CD4-positive, alpha-beta T cell treated with Interleukin-17A for 1 hour (primary cell): ENCODE measurements at regions not wholly inside any gene's neighbourhood (a gene's known extent, or its start where the extent isn't known, plus 50 kb on each side); places are given as distances from the start of the nearest gene placed in this dataset.
"Not testable (repeated sequence)": the region's sequence is repeated elsewhere in the genome, so short reads cannot be mapped to it uniquely, and the experiment has no call there.

Experiments
- DNase-seq: peaks from one replicate; pipeline ENCODE4 v3.0.0-alpha.2; 2020

DNA sequence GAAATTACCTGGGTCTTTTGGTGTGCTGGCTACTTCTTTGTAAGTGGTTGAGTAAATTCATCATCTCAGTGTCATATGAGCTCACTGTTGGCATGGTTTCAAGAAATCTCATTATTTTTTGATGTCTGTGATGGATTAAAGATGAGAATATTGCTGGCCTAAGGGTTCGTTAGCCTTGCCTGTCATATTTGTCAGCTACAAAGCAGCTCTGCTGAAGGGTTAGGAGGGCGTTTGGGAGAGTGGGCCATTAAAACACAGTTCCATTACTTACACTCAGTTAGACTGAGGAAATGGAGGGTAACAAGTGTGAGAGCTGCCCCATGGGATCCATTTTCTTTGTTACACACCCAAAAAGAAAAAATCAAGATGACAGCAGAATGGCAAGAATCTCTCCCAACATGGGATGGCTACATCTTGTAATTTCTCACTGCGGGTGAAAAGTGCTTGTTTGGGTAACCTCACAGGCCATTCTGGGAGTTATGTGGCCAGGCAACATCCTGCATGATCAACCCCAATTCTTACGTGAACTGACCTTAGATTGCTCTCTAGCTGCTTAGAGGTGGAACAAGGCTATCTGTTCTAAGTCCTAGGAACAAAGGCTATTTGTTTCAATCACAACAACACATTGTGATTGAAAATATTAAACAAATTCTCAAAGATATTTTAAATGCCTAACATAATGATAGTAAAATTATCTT lies 609.5 kb upstream of the RGMB start:
- no peak for DNase-seq

DNA sequence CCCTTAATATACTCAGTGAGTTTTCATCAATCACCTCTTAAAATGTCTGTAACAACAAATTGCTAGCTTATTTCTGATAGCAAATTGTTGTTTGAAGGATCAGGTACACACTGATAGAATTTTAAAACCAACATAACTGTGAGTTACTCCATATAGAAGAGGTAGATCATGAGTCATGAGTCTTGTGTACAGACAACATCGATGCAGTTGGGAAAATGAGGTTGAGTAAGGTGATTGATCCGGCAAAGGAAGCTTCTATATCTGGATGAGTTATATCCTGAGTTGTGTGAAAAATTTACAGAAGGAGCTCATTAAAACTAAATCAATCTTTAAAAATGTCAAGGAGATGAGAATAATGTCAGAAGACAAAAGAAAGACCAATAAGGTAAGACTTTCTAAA lies 604.6 kb upstream of the RGMB start:
- no peak for DNase-seq

DNA sequence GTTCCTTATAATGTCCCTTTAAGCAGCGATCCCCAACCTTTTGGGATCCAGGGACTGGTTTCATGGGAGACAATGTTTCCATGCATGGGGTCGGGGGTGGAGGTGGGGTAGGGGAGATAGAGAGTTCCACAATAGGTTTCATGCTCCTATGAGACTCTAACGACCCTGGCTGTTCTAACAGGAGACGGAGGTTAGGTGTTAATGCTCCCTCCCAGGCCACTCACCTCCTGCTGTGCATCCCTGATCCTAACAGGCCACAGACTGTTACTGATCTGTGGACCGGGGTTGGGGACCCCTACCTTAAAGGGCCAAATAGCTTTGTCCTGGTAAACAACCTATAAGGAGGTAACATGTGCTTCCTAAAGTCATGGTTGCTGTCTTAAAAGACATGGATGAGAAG lies 602.5 kb upstream of the RGMB start:
- no peak for DNase-seq

DNA sequence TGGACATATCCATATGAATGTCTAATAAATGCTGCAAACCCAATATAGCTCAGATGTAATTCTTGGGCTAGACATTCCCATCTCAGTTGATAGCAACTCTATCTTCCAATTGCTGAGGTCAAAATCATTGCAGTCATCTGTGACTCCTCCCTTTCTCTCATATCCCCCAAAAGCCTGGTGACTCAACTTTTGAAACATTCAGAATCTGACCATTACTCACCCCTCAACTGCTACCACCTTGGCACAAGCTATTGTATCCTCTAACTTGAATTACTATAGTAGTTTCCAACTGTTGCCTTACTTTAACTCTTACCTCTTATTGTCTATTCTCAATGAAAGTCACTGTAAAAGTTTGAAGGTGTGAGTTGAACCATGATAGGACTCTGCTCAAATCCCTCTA lies 600.1 kb upstream of the RGMB start:
- no peak for DNase-seq

DNA sequence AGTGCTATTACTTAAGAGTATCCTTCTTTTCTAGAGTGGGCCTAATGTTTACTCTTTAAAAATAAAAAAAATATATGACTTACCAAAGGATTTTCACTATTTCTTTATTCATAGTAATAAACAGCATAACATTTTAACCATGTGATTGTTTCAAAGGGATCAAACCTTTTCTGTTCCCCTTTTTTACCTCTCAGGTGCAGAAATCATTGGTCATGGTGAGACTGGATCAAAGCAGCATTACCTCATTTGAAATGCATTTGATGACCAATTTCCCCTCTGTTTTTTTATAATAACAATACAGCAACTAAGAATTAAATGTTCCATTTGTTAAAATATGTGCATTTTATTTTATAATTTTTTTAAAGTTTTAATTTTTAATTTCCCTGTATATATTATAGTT lies 598.0 kb upstream of the RGMB start:
- no peak for DNase-seq

DNA sequence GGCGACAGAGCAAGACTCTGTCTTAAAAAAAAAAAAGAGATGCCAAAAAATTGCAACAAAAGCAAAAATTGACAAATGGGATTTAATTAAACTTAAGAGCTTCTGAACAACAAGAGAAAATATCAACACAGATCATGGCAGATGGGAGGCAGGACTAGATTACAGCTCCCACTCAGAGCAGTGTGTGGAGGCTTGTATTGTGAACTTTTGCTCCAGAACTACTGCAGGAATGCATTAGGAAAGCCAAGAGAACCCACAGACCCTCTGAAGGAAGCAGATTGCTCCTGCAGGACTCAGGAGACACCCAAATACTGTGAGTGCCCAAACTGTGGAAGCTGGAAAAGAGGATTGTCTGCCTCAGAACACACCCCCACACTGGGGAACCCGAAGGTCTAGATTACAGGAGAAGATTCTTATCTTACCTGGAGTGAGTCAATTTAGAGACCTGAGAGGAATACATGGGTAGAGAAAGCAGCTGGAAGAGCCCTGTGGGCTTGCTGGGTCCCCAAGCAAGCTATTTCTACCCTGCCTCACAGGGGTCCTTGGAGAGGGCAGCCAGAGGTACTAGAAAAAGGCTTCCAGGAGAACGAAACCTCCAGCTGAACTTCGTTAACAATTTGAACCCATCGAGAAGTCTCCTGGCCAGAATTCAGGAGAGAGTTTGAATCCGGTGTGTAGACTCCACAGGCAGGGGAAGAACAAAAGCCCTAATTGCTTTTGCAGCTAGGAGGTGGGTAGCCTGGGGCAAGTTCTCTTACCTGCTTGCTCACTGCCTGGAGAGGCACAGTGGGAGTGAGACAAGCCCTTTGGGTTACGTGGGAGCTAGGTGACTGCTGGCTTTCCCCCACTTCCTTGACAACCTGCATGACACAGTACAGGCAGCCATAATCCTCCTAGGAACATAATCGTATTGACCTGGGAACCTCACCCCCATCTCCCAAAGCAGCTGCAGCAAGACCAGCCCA lies 593.4 kb upstream of the RGMB start:
- no peak for DNase-seq

DNA sequence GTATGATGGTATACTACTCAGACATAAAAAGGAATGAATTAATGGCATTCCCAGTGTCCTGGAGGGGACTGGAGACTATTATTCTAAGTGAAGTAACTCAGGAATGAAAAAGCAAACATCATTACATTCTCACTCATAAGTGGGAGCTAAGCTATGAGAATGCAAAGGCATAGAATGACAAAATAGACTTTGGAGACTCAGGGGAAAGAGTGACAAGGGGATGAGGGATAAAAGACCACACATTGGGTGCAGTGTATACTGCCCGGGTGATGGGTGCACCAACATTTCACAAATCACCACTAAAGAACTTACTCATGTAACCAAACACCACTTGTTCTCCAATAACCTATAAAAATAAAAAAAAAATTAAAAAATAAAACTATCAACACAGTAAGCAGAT lies 587.3 kb upstream of the RGMB start:
- no peak for DNase-seq

DNA sequence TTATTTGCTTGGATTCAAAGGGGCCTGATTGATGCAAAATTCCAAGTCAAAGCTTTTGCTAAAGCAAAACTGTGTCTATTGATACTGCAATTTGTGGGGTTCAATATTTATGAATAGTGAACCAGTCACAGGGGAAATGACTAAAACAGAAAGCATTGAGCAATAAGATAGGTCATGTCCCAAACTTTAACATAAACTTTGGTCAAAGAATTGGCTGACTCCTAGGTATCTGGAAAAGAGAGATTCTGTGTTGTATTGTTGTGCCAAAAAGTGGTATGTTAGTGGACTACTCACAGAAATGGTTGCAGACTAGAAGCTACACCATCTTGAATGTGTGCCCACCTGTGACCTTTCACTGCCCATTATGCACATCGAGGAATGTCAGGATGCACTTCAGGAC lies 585.5 kb upstream of the RGMB start:
- DNase-seq = no peak

DNA sequence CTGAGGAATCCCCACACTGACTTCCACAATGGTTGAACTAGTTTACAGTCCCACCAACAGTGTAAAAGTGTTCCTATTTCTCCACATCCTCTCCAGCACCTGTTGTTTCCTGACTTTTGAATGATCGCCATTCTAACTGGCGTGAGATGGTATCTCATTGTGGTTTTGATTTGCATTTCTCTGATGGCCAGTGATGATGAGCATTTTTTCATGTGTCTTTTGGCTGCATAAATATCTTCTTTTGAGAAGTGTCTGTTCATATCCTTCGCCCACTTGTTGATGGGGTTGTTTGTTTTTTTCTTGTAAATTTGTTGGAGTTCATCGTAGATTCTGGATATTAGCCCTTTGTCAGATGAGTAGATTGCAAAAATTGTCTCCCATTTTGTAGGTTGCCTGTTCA lies 583.1 kb upstream of the RGMB start:
- DNase-seq = not testable (repeated sequence)

DNA sequence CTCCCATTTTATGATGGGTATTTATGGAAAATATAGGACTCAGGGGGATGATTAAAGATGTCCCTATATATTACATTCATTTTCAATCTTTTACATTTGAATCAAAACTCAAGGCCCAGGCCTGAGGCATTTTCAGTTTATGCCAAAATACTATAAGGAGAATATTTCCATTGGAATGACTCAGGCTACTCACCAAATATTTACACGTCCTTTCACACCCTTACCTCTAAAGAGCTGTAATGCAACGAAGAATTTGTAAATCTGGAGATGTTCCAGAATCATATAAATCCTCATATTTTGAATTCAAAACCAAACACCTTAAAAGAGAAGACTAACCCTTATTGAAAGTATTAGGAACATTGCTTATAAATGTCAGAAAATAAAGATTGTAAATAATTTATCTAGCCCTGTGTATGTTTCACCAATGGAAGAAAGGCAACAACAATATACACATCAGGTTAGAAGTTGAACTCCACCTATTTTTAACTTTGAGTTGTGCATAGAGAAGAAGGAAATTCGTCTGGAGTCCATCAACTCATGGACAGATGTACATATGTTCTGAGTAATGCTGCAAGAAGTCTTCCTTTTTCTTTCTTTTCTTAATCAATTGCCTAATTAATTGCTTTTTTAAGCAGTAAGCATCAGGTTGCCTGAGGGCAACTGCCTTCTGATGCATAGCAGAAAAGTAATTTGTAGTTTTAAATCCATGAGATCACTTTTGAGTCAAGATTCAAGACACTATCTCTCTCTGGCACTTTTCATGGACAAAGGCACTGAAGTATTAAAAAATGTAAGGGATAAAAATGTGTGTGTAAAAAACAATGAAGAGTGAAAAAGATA lies 579.3 kb upstream of the RGMB start:
- no peak for DNase-seq

DNA sequence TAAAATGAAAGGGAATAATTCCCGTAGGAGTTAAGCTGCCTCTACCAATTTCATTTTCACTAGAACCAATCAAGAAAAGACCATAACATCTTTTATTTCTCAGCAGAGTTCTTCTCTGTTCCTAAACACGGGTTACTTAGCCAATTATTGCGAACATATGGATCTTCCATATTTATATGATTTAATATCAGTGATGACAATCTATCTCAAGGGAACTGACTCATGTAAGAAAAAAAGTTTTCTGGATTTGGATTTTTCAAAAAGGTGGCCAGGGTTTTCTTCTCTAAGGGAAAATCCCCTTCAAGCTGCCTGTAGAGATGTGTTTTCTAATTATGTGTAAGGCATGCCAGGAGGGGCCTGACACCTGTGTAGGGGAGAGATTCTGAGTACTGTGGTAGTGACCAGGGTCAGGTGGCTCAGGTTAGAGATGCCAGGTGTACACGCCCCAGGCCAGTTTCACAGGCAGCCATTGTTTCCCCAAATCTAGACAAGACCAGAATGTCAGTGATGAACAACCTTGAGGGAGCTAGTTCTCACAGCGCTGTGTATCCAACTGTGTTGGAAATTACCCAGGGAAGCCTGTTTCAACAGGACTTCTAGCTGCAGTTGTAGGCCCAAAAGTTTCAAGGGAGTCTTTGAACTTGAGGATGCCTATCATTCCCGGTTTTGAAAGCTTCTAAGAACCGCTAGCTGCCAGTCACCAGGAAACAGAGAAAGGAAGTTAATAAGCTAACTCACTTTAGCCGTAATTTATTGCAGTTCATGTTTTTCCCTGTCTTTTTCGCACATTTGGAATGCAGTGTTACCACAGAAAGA lies 572.5 kb upstream of the RGMB start:
- no peak for DNase-seq

DNA sequence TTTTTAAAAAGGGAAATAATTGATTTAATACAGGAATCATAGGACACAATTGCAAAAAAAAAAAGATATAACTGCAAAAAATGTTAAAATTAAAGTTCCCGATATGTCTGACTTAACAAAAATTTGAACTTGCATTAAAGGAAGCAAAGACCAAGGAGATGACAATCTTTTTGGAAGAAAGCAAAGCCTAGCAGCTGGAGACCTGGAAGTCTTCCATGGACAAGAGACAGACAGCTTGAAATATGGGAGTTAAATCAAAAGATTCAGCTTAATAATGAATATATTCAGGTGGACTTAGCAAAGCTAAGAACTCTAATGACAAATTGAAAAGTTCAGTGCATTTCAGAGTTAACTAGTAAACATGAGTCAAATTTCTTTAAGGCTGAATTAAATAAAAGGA lies 568.7 kb upstream of the RGMB start:
- no peak for DNase-seq

DNA sequence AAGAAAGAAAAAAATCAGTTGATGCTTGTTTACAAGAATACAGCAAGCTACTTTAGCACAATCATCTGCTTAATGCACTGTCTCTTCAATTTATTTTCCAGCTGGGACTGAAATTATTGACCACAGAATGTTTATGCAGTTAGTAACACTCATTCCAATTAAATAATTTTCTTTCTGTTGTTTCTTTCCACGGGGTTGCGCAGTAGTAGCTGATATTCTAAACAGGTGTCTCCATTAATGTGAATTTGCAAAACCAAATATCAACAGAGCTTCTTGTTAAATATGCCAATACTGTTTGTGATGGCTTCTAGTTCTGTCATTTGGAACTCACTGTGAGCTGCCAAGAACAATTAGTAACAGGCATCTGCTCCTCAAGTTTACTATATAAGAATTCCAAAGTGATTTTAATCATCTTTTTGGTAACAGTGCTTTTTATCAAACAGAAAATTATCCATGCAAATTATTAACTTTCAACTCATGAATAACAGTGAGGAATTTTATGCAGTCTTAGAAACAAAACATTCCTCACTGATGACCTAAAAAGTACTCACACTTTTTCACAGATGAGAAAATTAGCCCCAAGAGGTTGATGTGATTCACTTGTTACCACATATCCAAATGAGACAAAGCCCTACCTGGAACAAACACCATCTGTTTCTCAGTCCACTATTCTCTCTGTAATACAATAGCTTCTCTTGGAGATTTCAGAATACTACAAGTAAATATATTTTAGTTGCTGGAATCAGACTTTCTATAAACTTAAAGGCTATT lies 567.6 kb upstream of the RGMB start:
- no peak for DNase-seq

DNA sequence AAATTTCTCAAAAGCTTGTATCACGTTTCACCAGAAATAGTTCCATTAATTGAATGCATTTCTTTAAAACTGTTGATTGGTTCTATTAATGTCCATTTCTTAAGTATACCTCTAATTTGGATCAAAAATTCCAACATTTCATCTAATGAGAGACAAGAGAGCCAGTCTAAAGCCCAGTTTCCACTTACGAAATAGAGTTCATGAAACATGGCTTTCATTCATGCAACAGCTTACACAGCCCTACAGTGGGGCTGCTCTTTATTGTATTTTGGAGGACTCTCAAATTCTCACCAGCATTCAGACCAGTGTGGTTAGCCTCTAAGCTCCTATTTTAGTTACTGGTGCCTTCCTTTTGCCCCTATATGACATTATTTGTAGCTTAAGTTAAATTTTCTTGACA lies 566.9 kb upstream of the RGMB start:
- DNase-seq = no peak

DNA sequence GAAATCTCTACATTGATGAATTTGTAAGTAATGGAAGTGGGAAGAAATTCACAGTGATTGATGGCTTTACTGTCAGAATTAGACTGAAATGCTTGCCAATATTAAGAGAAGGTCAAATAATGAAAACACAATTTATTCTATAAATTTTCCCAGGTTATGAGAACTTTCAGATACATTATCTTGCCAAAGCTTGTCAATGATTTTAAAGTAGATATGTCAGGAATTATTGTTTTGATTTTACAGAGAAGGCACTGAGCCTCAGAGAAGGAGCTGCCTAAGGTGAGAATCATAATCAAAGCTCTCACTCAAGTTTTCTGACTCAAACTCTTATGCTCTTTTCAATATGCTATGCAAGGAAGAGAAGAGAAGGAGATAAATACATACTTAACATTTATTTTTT lies 564.0 kb upstream of the RGMB start:
- no peak for DNase-seq

DNA sequence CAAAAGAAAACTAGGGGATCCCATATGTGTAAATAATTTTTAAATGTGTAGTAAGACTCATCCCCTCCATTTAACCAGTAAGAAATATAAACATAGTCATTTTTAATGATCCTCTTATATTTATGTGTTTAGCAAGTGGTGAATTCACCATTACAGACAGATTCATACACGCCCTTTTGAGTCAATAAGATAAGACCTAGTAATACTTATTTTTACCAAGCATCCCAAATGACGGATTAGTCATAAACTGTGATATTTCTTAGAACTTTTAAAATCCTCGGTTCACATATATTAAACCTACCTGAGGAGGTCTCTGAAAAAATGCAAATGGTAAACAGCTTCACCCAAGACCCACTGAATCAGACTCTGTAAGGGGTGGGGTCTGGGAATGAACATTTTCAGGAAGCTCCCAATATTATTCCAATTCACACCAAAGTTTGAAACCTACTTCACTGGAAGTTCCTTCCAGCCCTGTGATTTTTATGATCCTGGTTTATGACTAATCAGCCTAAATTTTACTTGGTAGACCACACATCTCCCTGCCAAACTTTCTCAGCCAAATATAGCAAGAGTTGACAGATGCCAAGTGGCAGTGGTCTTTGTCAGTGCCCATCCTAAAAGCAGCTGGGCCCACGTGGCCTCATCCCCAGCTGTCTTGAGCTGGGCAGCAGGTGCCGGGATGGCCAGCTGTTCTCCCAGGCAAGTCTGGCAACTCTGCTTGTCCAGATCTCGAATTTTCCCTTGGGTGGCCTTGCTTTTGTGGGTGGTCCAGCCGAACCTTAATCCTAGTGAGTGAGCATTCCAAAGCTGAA lies 559.0 kb upstream of the RGMB start:
- DNase-seq = no peak

DNA sequence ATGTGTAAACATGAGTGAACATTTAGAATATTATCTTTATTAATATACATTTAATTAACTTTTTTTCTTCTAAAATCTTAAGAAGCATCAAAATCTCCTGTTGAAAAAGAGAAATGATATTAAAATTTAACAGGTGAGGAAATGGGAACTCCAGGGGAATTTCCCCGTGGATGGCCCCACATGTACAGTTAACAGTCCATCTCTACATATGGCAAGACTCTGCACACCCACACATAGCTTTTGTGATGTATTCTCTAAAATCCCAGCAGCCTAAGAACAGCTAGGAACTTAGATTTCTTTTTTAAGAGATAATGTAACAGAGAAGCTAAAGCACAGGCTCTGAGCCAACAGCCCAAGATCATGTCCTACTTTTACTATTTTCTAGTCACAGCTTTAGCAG lies 556.3 kb upstream of the RGMB start:
- DNase-seq = no peak

DNA sequence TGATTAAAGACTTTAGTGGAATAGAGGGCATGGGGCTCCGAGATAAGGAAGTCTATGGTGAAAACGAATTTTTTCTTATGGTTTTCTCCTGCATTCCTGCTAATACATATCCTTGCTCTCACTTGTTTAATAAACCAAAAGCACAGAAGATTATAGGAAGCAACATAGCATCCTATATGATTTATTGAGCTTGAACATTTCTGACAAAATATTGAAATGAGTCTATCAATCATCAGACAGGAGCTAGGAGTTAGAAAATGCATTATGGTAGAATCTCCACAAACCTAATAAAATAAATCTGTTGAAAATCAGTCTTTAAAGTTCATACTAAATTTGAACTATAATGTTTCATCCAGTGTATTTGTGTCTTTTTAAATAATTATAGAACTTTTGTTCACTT lies 554.6 kb upstream of the RGMB start:
- DNase-seq = no peak

DNA sequence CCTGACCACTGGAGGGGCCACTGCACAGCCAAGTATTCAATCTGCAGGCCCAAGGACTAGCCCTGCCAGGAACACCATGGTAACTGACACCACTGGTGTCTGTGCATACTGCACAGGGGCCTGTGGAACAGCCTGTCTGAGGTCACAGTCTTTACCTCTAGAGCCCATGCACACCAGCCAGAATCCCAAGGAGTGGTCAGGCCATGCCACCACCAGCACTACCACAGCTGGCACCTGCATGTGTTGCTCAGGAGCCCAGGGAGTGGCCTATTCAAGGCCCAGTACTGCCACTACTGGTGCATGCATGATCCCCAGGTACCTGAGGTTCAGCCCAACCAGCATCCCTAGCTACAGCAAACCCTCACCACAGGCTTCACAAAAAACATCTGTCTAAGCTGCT lies 546.0 kb upstream of the RGMB start:
- no peak for DNase-seq

DNA sequence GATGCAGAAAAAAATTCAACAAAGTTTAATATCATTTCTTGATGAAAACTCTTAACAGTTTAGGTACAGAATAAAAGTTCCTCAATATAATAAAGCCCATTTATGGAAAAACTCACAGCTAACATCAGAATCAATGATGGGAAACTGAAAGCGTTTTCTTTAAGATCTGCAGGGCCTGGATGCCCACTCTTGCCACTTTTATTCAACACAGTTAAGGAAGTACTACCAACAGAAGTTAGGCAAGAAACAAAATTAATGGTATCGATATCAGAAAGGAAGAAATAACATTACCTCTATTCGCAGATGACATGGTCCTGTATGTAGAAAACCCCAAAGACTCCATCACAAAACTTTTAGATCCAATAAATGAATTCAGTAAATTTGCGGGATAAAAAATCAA lies 542.4 kb upstream of the RGMB start:
- no peak for DNase-seq

DNA sequence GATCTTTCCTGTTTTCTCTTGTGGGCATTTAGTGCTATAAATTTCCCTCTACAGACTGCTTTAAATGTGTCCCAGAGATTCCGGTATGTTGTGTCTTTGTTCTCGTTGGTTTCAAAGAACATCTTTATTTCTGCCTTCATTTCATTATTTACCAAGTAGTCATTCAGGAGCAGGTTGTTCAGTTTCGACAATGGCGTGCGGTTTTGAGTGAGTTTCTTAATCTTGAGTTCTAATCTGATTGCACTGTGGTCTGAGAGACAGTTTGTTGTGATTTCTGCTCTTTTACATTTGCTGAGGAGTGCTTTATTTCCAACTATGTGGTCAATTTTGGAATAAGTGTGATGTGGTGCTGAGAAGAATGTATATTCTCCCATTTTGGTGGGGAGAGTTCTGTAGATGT lies 535.7 kb upstream of the RGMB start:
- DNase-seq = not testable (repeated sequence)
